GM12878 (cell line): ENCODE measurements at regions not wholly inside any gene's neighbourhood (a gene's known extent, or its start where the extent isn't known, plus 50 kb on each side); places are given as distances from the start of the nearest gene placed in this dataset.

Experiments used
- ATAC-seq: fragments of 200-7000 bp; cut with Tn5 transposase; 3 replicates; pipeline ENCODE4 v1.9.1; 2020; ENCODE audit warnings: mild to moderate bottlenecking, moderate library complexity
- BruUV-seq: library from RNA; stranded (reverse); fragments of 400-500 nt; replicated peaks from 2 replicates; lab custom pipeline; 2021; lab: Mats Ljungman, UMichigan
- CTCF ChIA-PET: fragments of 300-600 bp; sonication (Branson Sonifier 250); formaldehyde crosslinking; extraction: SDS; loops from one replicate; lab custom pipeline; 2021; ENCODE audit warnings: inconsistent platforms; lab: Yijun Ruan, JAX
- POLR2A ChIA-PET: fragments of 350-600 bp; formaldehyde crosslinking; extraction: SDS; loops from one replicate; lab custom pipeline; 2021; ENCODE audit warnings: inconsistent platforms; lab: Charles Lee
- RAD21 ChIA-PET: fragments of 300-600 bp; sonication (Branson Sonifier 250); formaldehyde crosslinking; loops from one replicate; lab custom pipeline; 2023; ENCODE audit warnings: antibody characterized with exemption; ENCODE audit not compliant: unreplicated experiment; lab: Charles Lee
- SMC1A ChIA-PET: fragments of 300-600 bp; sonication (Branson Sonifier 250); formaldehyde crosslinking; loops from one replicate; lab custom pipeline; 2023; ENCODE audit not compliant: unreplicated experiment, uncharacterized antibody; lab: Charles Lee
- DNase-seq: peaks from one replicate; pipeline ENCODE4 v3.0.0-alpha.2; 2011; ENCODE audit warnings: low read depth, low spot score
- FAIRE-seq: peaks from 3 replicates; lab custom pipeline; 2011; peaks lifted over from hg19 to GRCh38; lab: Jason Lieb, UNC
- H2AFZ ChIP-seq: 2 replicates; pipeline ENCODE4 v1.6.0; 2011; ENCODE audit warnings: low read depth, low read length, control low read depth; ENCODE audit not compliant: control insufficient read depth
- H3K27ac ChIP-seq: 2 replicates; pipeline ENCODE4 v1.5.1; 2011; ENCODE audit warnings: control low read depth; ENCODE audit not compliant: control insufficient read depth, insufficient read depth
- H3K27me3 ChIP-seq, 2 experiments: replicated peaks in 1 of 2; 2 replicates each; pipeline versions ENCODE4 v1.6.0 to v1.6.1; 2011; ENCODE audit warnings: low read length in 1 of 2; ENCODE audit not compliant: control insufficient read depth in 2 of 2, insufficient read depth in 2 of 2
- H3K36me3 ChIP-seq, 2 experiments: 2 replicates each; pipeline ENCODE4 v1.5.1; 2011; ENCODE audit warnings: low read length in 1 of 2; ENCODE audit not compliant: control insufficient read depth in 2 of 2, insufficient read depth in 2 of 2
- H3K4me1 ChIP-seq: 2 replicates; pipeline ENCODE4 v1.6.1; 2011; ENCODE audit warnings: mild to moderate bottlenecking, low read length, moderate library complexity, mixed read lengths; ENCODE audit not compliant: control insufficient read depth, insufficient read depth
- H3K4me2 ChIP-seq: 2 replicates; pipeline ENCODE4 v1.6.0; 2011; ENCODE audit warnings: control low read depth; ENCODE audit not compliant: control insufficient read depth, insufficient read depth
- H3K4me3 ChIP-seq: fragments of 200-600 bp; sonication (generic); 2 replicates; pipeline ENCODE4 v1.5.1; 2016
- H3K79me2 ChIP-seq: 2 replicates; pipeline ENCODE4 v1.6.0; 2011; ENCODE audit warnings: low read length; ENCODE audit not compliant: control insufficient read depth, insufficient read depth
- H3K9ac ChIP-seq: 2 replicates; pipeline ENCODE4 v1.8.0; 2011; ENCODE audit warnings: low read length, control low read depth, mixed read lengths; ENCODE audit not compliant: control insufficient read depth, insufficient read depth
- H3K9me3 ChIP-seq: replicated peaks from 3 replicates; pipeline ENCODE4 v1.5.1; 2011; ENCODE audit warnings: mild to moderate bottlenecking, low read length; ENCODE audit not compliant: control insufficient read depth, insufficient read depth
- H4K20me1 ChIP-seq: 2 replicates; pipeline ENCODE4 v1.6.0; 2011; ENCODE audit not compliant: control insufficient read depth, insufficient read depth
- ASH2L ChIP-seq: fragments of 300-600, 200-600 bp; sonication (generic); IDR thresholded peaks from 2 replicates; pipeline ENCODE4 v1.6.1; 2017; ENCODE audit warnings: low read depth, mild to moderate bottlenecking, borderline replicate concordance
- BHLHE40 ChIP-seq, 2 experiments: fragments of 450-650 bp in 1 of 2; IDR thresholded peaks; 2 replicates each; pipeline ENCODE4 v1.6.1; 2011 to 2017; ENCODE audit warnings: low read depth in 2 of 2, borderline replicate concordance in 1 of 2, improper control_type of control experiment in 1 of 2, low read length in 1 of 2, mild to moderate bottlenecking in 1 of 2
- CBX5 ChIP-seq: sonication (generic); IDR thresholded peaks from 2 replicates; pipeline ENCODE4 v1.6.1; 2016; ENCODE audit warnings: low read depth, moderate library complexity, mild to moderate bottlenecking, inconsistent platforms
- CUX1 ChIP-seq: IDR thresholded peaks from 2 replicates; pipeline ENCODE4 v1.6.1; 2012; ENCODE audit warnings: improper control_type of control experiment, low read depth, low read length; ENCODE audit not compliant: insufficient replicate concordance
- FOXM1 ChIP-seq: IDR thresholded peaks from 2 replicates; pipeline ENCODE4 v1.6.1; 2012; ENCODE audit warnings: low read depth, mild to moderate bottlenecking, inconsistent platforms, low read length, moderate library complexity
- MAX ChIP-seq: IDR thresholded peaks from 2 replicates; pipeline ENCODE4 v1.6.1; 2012; ENCODE audit warnings: low read depth, low read length, improper control_type of control experiment
- MYB ChIP-seq: fragments of 150-350 bp; IDR thresholded peaks from 2 replicates; pipeline ENCODE4 v1.6.1; 2014; ENCODE audit warnings: mild to moderate bottlenecking, low read depth, low read length, borderline replicate concordance
- POU2F2 ChIP-seq: IDR thresholded peaks from 3 replicates; pipeline ENCODE4 v1.6.1; 2011; ENCODE audit warnings: low read depth, mild to moderate bottlenecking, low read length, borderline replicate concordance
- RAD21 ChIP-seq: IDR thresholded peaks from 2 replicates; pipeline ENCODE4 v1.6.1; 2011; ENCODE audit warnings: mild to moderate bottlenecking, low read depth, low read length, moderate library complexity; ENCODE audit not compliant: insufficient read depth
- RAD51 ChIP-seq: fragments of 450-650 bp; IDR thresholded peaks from 2 replicates; pipeline ENCODE4 v1.6.1; 2016; ENCODE audit warnings: moderate library complexity, mild to moderate bottlenecking, inconsistent platforms
- RBBP5 ChIP-seq: fragments of 200-600 bp; sonication (generic); conservative IDR thresholded peaks from 2 replicates; pipeline ENCODE4 v1.6.1; 2016
- RELA ChIP-seq: fragments of 450-650 bp; IDR thresholded peaks from 2 replicates; pipeline ENCODE4 v1.8.0; 2014; ENCODE audit warnings: borderline replicate concordance; ENCODE audit not compliant: partially characterized antibody
- RFX5 ChIP-seq: IDR thresholded peaks from 2 replicates; pipeline ENCODE4 v1.6.1; 2011; ENCODE audit warnings: low read depth, low read length, improper control_type of control experiment
- SIN3A ChIP-seq: IDR thresholded peaks from 2 replicates; pipeline ENCODE4 v1.6.1; 2012; ENCODE audit warnings: low read depth, low read length, improper control_type of control experiment
- SMAD1 ChIP-seq: fragments of 450-650 bp; IDR thresholded peaks from 2 replicates; pipeline ENCODE4 v1.6.1; 2018; ENCODE audit warnings: mild to moderate bottlenecking, low read depth; ENCODE audit not compliant: partially characterized antibody
- SREBF1 ChIP-seq: IDR thresholded peaks from 2 replicates; pipeline ENCODE4 v1.6.1; 2012; ENCODE audit warnings: mild to moderate bottlenecking, low read length
- STAT1 ChIP-seq: fragments of 450-650 bp; conservative IDR thresholded peaks from 2 replicates; pipeline ENCODE4 v1.6.1; 2014; ENCODE audit warnings: antibody characterized with exemption, mild to moderate bottlenecking
- TBL1XR1 ChIP-seq: IDR thresholded peaks from 2 replicates; pipeline ENCODE4 v1.6.1; 2012; ENCODE audit warnings: low read depth, low read length, improper control_type of control experiment
- WRNIP1 ChIP-seq: IDR thresholded peaks from 2 replicates; pipeline ENCODE4 v1.6.1; 2011; ENCODE audit warnings: low read depth, low read length, improper control_type of control experiment, borderline replicate concordance
- ZNF217 ChIP-seq: fragments of 450-650 bp; IDR thresholded peaks from 2 replicates; pipeline ENCODE4 v1.6.1; 2017; ENCODE audit warnings: antibody characterized with exemption, mild to moderate bottlenecking
- WGBS: methylation state at CpG from one replicate; pipeline ENCODE4 v1.1.6; 2016; ENCODE audit warnings: low lambda C conversion rate; ENCODE audit not compliant: insufficient replicate concordance, insufficient coverage; ENCODE audit errors: missing lambda C conversion rate; 5-methylcytosine and 5-hydroxymethylcytosine counted together
- in situ Hi-C: fragments of 300-500 bp; cut with MboI; formaldehyde crosslinking; loops from 9 replicates; pipeline ENCODE4 v1.14.3; 2018; ENCODE audit warnings: mixed read lengths
- intact Hi-C: fragments of 100-400 bp; cut with micrococcal nuclease; formaldehyde crosslinking; loops from one replicate; pipeline ENCODE4 v1.14.2; 2022; ENCODE audit not compliant: unreplicated experiment

DNA sequence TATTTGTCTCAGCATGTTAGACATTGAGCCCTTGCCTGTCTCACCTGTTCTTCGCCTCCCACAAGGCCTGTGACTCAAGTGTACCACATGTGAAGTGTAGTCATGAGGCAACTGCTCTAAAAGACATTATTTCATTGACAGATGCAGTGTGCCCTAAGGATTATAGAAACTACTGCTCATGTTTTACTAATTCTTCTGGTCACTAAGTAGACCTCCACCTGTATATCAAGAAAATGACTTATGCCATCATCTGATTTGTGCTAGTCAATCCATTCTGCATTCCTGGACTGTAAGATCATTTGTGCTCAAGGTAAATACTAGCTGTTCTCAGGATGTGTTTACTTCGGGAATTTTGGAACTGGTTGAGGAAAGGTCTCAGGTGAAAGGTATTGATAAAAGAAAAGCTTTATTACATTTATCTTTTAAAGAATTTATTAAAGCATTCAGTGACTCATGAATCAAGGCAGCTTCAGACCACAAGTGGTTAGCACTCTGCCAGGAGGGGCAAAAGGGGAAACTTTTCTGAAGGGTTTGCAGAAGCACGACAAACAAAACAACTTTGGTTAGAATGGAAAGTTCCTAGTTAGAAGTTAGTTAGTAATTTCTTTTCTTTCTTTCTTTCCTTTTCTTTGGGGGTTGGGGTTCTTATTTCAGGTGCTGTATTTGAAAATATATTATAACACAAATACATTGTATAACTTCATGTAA is 465.3 kb upstream of the CBLB start (continued):
- TF ChIP-seq MYB (no peak), SMAD1 (no peak), TBL1XR1 (no peak), SREBF1 (no peak), CBX5 (0 out of 2 replicates have a peak, but pooled peaks have one; percentile 38), RAD51 (no peak; the same call in 1 of the 2 replicates), ASH2L (no peak), RBBP5 (no peak), MAX (no peak), RELA (no peak), RFX5 (no peak), WRNIP1 (no peak), RAD21 (0 out of 2 replicates have a peak, but pooled peaks have one; percentile 7)

GRCh38 chr3:106336619-106337018 is 467.8 kb upstream of the CBLB start:
- in situ Hi-C loops, result no loop called here
- no TSS peak for BruUV-seq
- ChIA-PET SMC1A (interaction anchor here (0.9 to 7.2 kb wide), 4 partner anchors 20 to 273 kb away, joined by 3 to 65 read pairs (median 4); no protein-coding TSS in a partner anchor), CTCF (no interaction called here), POLR2A (interaction anchor here (0.5 kb wide), 1 partner anchor 21 kb away, joined by 3 read pairs; no protein-coding TSS in a partner anchor), RAD21 (interaction anchor here (0.9 kb wide), 2 partner anchors 12 to 509 kb away, joined by 3 read pairs; no protein-coding TSS in a partner anchor)
- peaks cover 20% of the 10 kb centered on the region for H3K4me1 ChIP-seq
- H3K27me3 ChIP-seq, result no peaks in the 10 kb centered on the region
- H4K20me1 ChIP-seq, result no peaks in the 10 kb centered on the region
- H3K79me2 ChIP-seq, result no peaks in the 10 kb centered on the region
- no peak overlapping the region for H3K4me2 ChIP-seq
- 98% methylated on average over 2 of the region's 2 CpGs for WGBS
- no peak overlapping the region for H3K4me3 ChIP-seq
- H3K36me3 ChIP-seq, result no peaks in the 10 kb centered on the region
- ATAC-seq (no peak), DNase-seq (no peak), FAIRE-seq (no peak)
- no peak overlapping the region for H3K9ac ChIP-seq
- H3K27ac ChIP-seq, result no peak overlapping the region
- no peaks in the 10 kb centered on the region; the same call in 1 of the 3 replicates for H3K9me3 ChIP-seq
- H2AFZ ChIP-seq, result no peak overlapping the region
- intact Hi-C loops, result loop anchor here (10.0 kb wide), 1 partner anchor 152 kb away; no protein-coding TSS in a partner anchor
- TF ChIP-seq BHLHE40 (IDR thresholded peaks at IDR 0.05; ENCODE audit: borderline replicate concordance in 1 of 2, low read depth in 2 of 2, low read length in 1 of 2) (no peak), FOXM1 (no peak), ASH2L (no peak), CUX1 (no peak), ZNF217 (no peak), SIN3A (no peak), STAT1 (no peak), POU2F2 (no peak)
